Activated T-helper 1 cell treated with anti-CD3 and anti-CD28 coated beads, Interleukin-12 subunit alpha, Interleukin-12 subunit beta, Interleukin-2, Interleukin-4 antibody, amounts not matched to agents 30 ng/mL and 10 ng/mL and 1 ng/mL, durations not matched to agents 14 hours and 24 hours and 36 hours (primary cell): ENCODE measurements at regions not wholly inside any gene's neighbourhood (a gene's known extent, or its start where the extent isn't known, plus 50 kb on each side); places are given as distances from the start of the nearest gene placed in this dataset.
"Not testable (repeated sequence)": the region's sequence is repeated elsewhere in the genome, so short reads cannot be mapped to it uniquely, and the experiment has no call there.

ENCODE experiments used
- DNase-seq: peaks from one replicate; pipeline ENCODE4 v3.0.0; 2021; ENCODE audit warnings: low spot score
- H3K27ac Mint-ChIP-seq: one replicate; pipeline ENCODE4 v1.8.0; 2021; ENCODE audit warnings: mild to moderate bottlenecking, mixed read lengths
- H3K27me3 Mint-ChIP-seq: one replicate; pipeline ENCODE4 v1.8.0; 2022; ENCODE audit warnings: mild to moderate bottlenecking, moderate library complexity, mixed read lengths; ENCODE audit not compliant: insufficient read depth
- H3K36me3 Mint-ChIP-seq: one replicate; pipeline ENCODE4 v1.8.0; 2021; ENCODE audit warnings: low read depth, mixed read lengths
- H3K4me1 Mint-ChIP-seq: one replicate; pipeline ENCODE4 v1.8.0; 2021; ENCODE audit warnings: low read depth, mixed read lengths
- H3K4me3 Mint-ChIP-seq: one replicate; pipeline ENCODE4 v1.8.0; 2021; ENCODE audit warnings: mild to moderate bottlenecking, moderate library complexity, mixed read lengths
- H3K9me3 Mint-ChIP-seq: one replicate; pipeline ENCODE4 v1.8.0; 2021; ENCODE audit warnings: mixed read lengths
- intact Hi-C: fragments of 100-400 bp; cut with micrococcal nuclease; formaldehyde crosslinking; loops from one replicate; pipeline ENCODE4 v1.15.1; 2024

GRCh38 chr9:115864581-115864980 lies 289.0 kb upstream of the PAPPA start:
- Mint-ChIP-seq H3K27ac (no peak overlapping the region), H3K4me3 (no peak overlapping the region), H3K36me3 (no peaks in the 10 kb centered on the region), H3K4me1 (no peaks in the 10 kb centered on the region), H3K9me3 (no peaks in the 10 kb centered on the region), H3K27me3 (no peaks in the 10 kb centered on the region)
- intact Hi-C loops: no loop called here
- no peak for DNase-seq

- DNase-seq: no peak
- no peaks in the 10 kb centered on the region for H3K27me3 Mint-ChIP-seq
- no peaks in the 10 kb centered on the region for H3K4me1 Mint-ChIP-seq
- H3K36me3 Mint-ChIP-seq: no peaks in the 10 kb centered on the region
- intact Hi-C loops: no loop called here
- no peak overlapping the region for H3K4me3 Mint-ChIP-seq
- H3K9me3 Mint-ChIP-seq: no peaks in the 10 kb centered on the region
- no peak overlapping the region for H3K27ac Mint-ChIP-seq
Measured at GRCh38 chr9:115867326-115867725, 286.3 kb upstream of the PAPPA start.

- Mint-ChIP-seq H3K36me3 (no peaks in the 10 kb centered on the region), H3K4me1 (no peaks in the 10 kb centered on the region), H3K9me3 (no peaks in the 10 kb centered on the region), H3K27ac (no peak overlapping the region), H3K27me3 (no peaks in the 10 kb centered on the region), H3K4me3 (no peak overlapping the region)
- no peak for DNase-seq
- intact Hi-C loops: no loop called here
Measured at GRCh38 chr9:115877852-115878438, 275.6 kb upstream of the PAPPA start.

- Mint-ChIP-seq H3K27me3 (no peaks in the 10 kb centered on the region), H3K9me3 (no peaks in the 10 kb centered on the region), H3K4me3 (no peak overlapping the region), H3K27ac (no peak overlapping the region), H3K4me1 (no peaks in the 10 kb centered on the region), H3K36me3 (no peaks in the 10 kb centered on the region)
- no peak for DNase-seq
- intact Hi-C loops: no loop called here
Measured at GRCh38 chr9:115879451-115879850, 274.1 kb upstream of the PAPPA start.

- no peak for DNase-seq
- intact Hi-C loops: no loop called here
- H3K27me3 Mint-ChIP-seq: no peaks in the 10 kb centered on the region
- no peaks in the 10 kb centered on the region for H3K9me3 Mint-ChIP-seq
- no peaks in the 10 kb centered on the region for H3K36me3 Mint-ChIP-seq
- no peak overlapping the region for H3K4me3 Mint-ChIP-seq
- H3K4me1 Mint-ChIP-seq: no peaks in the 10 kb centered on the region
- H3K27ac Mint-ChIP-seq: no peak overlapping the region
Measured at GRCh38 chr9:115880221-115880885, 273.2 kb upstream of the PAPPA start.

GRCh38 chr9:115882911-115883310 lies 270.7 kb upstream of the PAPPA start:
- H3K36me3 Mint-ChIP-seq: no peaks in the 10 kb centered on the region
- DNase-seq: no peak
- no peaks in the 10 kb centered on the region for H3K27me3 Mint-ChIP-seq
- no peaks in the 10 kb centered on the region for H3K4me1 Mint-ChIP-seq
- no peaks in the 10 kb centered on the region for H3K9me3 Mint-ChIP-seq
- H3K27ac Mint-ChIP-seq: no peak overlapping the region
- no peak overlapping the region for H3K4me3 Mint-ChIP-seq
- intact Hi-C loops: no loop called here

- Mint-ChIP-seq H3K9me3 (no peaks in the 10 kb centered on the region), H3K27ac (no peak overlapping the region), H3K36me3 (no peaks in the 10 kb centered on the region), H3K4me1 (no peaks in the 10 kb centered on the region), H3K4me3 (no peak overlapping the region), H3K27me3 (no peaks in the 10 kb centered on the region)
- no peak for DNase-seq
- intact Hi-C loops: no loop called here
Measured at GRCh38 chr9:115883467-115884329, 269.9 kb upstream of the PAPPA start.

- Mint-ChIP-seq H3K27ac (no peak overlapping the region), H3K9me3 (no peaks in the 10 kb centered on the region), H3K4me3 (no peak overlapping the region), H3K27me3 (no peaks in the 10 kb centered on the region), H3K4me1 (no peaks in the 10 kb centered on the region), H3K36me3 (no peaks in the 10 kb centered on the region)
- DNase-seq: no peak
- intact Hi-C loops: no loop called here
Measured at GRCh38 chr9:115884846-115885245, 268.7 kb upstream of the PAPPA start.

GRCh38 chr9:115888131-115888530 lies 265.5 kb upstream of the PAPPA start:
- no peaks in the 10 kb centered on the region for H3K9me3 Mint-ChIP-seq
- no peaks in the 10 kb centered on the region for H3K27me3 Mint-ChIP-seq
- H3K27ac Mint-ChIP-seq: no peak overlapping the region
- no peak overlapping the region for H3K4me3 Mint-ChIP-seq
- DNase-seq: no peak
- intact Hi-C loops: no loop called here
- H3K36me3 Mint-ChIP-seq: no peaks in the 10 kb centered on the region
- no peaks in the 10 kb centered on the region for H3K4me1 Mint-ChIP-seq

- H3K9me3 Mint-ChIP-seq: no peaks in the 10 kb centered on the region
- no peaks in the 10 kb centered on the region for H3K4me1 Mint-ChIP-seq
- no peaks in the 10 kb centered on the region for H3K27me3 Mint-ChIP-seq
- H3K27ac Mint-ChIP-seq: no peak overlapping the region
- no peak overlapping the region for H3K4me3 Mint-ChIP-seq
- intact Hi-C loops: no loop called here
- no peak for DNase-seq
- H3K36me3 Mint-ChIP-seq: no peaks in the 10 kb centered on the region
Measured at GRCh38 chr9:115891929-115892328, 261.7 kb upstream of the PAPPA start.

- H3K9me3 Mint-ChIP-seq, DNase-seq, intact Hi-C loops, H3K4me1 Mint-ChIP-seq, H3K27ac Mint-ChIP-seq, H3K27me3 Mint-ChIP-seq, H3K36me3 Mint-ChIP-seq, H3K4me3 Mint-ChIP-seq: not testable (repeated sequence)
Measured at GRCh38 chr9:115898478-115898877, 255.1 kb upstream of the PAPPA start.

GRCh38 chr9:115900698-115901097 lies 252.9 kb upstream of the PAPPA start:
- intact Hi-C loops: no loop called here
- no peak overlapping the region for H3K4me3 Mint-ChIP-seq

GRCh38 chr9:115910959-115911358 lies 242.6 kb upstream of the PAPPA start:
- no peak overlapping the region for H3K27ac Mint-ChIP-seq
- no peaks in the 10 kb centered on the region for H3K9me3 Mint-ChIP-seq
- no peak for DNase-seq
- no peaks in the 10 kb centered on the region for H3K4me1 Mint-ChIP-seq
- no peaks in the 10 kb centered on the region for H3K36me3 Mint-ChIP-seq
- no peaks in the 10 kb centered on the region for H3K27me3 Mint-ChIP-seq
- intact Hi-C loops: no loop called here
- no peak overlapping the region for H3K4me3 Mint-ChIP-seq

More at GRCh38 chr9:115900698-115901097, 252.9 kb upstream of the PAPPA start:
- no peaks in the 10 kb centered on the region for H3K4me1 Mint-ChIP-seq
- H3K36me3 Mint-ChIP-seq: no peaks in the 10 kb centered on the region
- no peak for DNase-seq
- no peak overlapping the region for H3K27ac Mint-ChIP-seq
- H3K9me3 Mint-ChIP-seq: no peaks in the 10 kb centered on the region
- peaks cover 2% of the 10 kb centered on the region for H3K27me3 Mint-ChIP-seq
